Suprapubic skin (tissue), 4 donors: ENCODE measurements at regions not wholly inside any gene's neighbourhood (a gene's known extent, or its start where the extent isn't known, plus 50 kb on each side); places are given as distances from the start of the nearest gene placed in this dataset.

Experiments
- CTCF ChIP-seq, 2 donors: fragments of 200-600 bp in 1 of 2; fragments of 450-650 bp in 1 of 2; sonication (generic) in 1 of 2; IDR thresholded peaks; one replicate each; pipeline ENCODE4 v1.5.1; 2016 to 2019; ENCODE audit warnings: antibody characterized with exemption in 2 of 2, mild to moderate bottlenecking in 1 of 2, moderate library complexity in 1 of 2
- EP300 ChIP-seq: sonication (generic); formaldehyde crosslinking; IDR thresholded peaks from one replicate; pipeline ENCODE4 v1.6.1; 2017; ENCODE audit warnings: antibody characterized with exemption
- POLR2A ChIP-seq, 2 donors: fragments of 450-650 bp; IDR thresholded peaks; one replicate each; pipeline ENCODE4 v1.6.1; 2017; ENCODE audit warnings: antibody characterized with exemption in 2 of 2, mild to moderate bottlenecking in 2 of 2, moderate library complexity in 2 of 2
- POLR2AphosphoS5 ChIP-seq, 3 donors: sonication (generic); formaldehyde crosslinking; IDR thresholded peaks; one replicate each; pipeline ENCODE4 v1.6.1; 2017; ENCODE audit warnings: antibody characterized with exemption in 3 of 3

- TF ChIP-seq POLR2A (IDR thresholded peaks at IDR 0.05) (no peak), CTCF (IDR thresholded peaks at IDR 0.05) (no peak), EP300 (no peak), POLR2AphosphoS5 (IDR thresholded peaks at IDR 0.05) (no peak)
Measured at GRCh38 chr11:103699216-103699615, 337.2 kb upstream of the DDI1 start.
